ENCODE measurements at regions not wholly inside any gene's neighbourhood (a gene's known extent, or its start where the extent isn't known, plus 50 kb on each side); places are given as distances from the start of the nearest gene placed in this dataset.

DNA sequence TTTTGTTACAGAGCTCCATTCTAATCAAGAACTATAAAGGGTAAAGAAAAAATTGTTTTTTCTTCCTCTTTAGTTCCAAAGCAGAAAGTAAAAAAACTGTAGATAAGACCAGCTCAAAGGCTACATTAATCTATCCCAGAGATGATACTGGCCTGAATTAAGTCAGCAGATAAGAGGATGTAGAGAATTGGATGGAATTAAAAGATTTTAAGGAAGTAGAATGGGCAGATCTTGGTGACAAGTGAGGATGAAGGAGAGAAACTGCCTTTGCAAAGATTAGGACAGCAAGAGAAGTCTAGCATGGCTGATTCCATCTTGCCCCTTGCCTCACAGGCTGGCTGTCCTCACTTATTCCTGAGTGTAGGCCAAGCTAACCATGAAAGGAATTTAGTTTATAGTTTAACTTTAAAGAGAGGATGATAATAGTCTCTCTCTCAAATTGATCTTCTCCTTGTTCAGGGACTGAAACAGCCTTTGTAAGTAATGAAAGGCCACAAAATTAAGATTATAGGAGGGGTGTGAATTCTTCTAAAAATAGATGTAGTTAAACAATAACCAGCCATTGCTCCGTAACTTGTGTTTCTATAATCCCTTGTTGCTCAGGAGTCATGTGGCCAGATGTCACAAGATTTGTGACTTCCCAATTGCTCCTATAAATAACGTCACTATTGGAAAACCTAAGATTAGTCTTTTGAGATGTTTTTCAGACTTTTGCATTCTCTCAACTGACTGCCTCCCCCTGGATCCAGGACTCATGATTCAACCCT is 265.0 kb upstream of the USP24 start:
- TF ChIP-seq, protein P1, sequence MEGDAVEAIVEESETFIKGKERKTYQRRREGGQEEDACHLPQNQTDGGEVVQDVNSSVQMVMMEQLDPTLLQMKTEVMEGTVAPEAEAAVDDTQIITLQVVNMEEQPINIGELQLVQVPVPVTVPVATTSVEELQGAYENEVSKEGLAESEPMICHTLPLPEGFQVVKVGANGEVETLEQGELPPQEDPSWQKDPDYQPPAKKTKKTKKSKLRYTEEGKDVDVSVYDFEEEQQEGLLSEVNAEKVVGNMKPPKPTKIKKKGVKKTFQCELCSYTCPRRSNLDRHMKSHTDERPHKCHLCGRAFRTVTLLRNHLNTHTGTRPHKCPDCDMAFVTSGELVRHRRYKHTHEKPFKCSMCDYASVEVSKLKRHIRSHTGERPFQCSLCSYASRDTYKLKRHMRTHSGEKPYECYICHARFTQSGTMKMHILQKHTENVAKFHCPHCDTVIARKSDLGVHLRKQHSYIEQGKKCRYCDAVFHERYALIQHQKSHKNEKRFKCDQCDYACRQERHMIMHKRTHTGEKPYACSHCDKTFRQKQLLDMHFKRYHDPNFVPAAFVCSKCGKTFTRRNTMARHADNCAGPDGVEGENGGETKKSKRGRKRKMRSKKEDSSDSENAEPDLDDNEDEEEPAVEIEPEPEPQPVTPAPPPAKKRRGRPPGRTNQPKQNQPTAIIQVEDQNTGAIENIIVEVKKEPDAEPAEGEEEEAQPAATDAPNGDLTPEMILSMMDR (IDR thresholded peaks at IDR 0.05 in 8 of 11, conservative IDR thresholded peaks at IDR 0.05 in 3 of 11): no peak
- TF ChIP-seq POLR2A (IDR thresholded peaks at IDR 0.05): no peak
- no peak for TF ChIP-seq POLR2AphosphoS5 (IDR thresholded peaks at IDR 0.05)
